GM12878 (cell line): ENCODE measurements at regions not wholly inside any gene's neighbourhood (a gene's known extent, or its start where the extent isn't known, plus 50 kb on each side); places are given as distances from the start of the nearest gene placed in this dataset.

Experiments
- ATAC-seq: fragments of 200-7000 bp; cut with Tn5 transposase; 3 replicates; pipeline ENCODE4 v1.9.1; 2020; ENCODE audit warnings: mild to moderate bottlenecking, moderate library complexity
- BruUV-seq: library from RNA; stranded (reverse); fragments of 400-500 nt; replicated peaks from 2 replicates; lab custom pipeline; 2021; lab: Mats Ljungman, UMichigan
- CTCF ChIA-PET: fragments of 300-600 bp; sonication (Branson Sonifier 250); formaldehyde crosslinking; extraction: SDS; loops from one replicate; lab custom pipeline; 2021; ENCODE audit warnings: inconsistent platforms; lab: Yijun Ruan, JAX
- POLR2A ChIA-PET: fragments of 350-600 bp; formaldehyde crosslinking; extraction: SDS; loops from one replicate; lab custom pipeline; 2021; ENCODE audit warnings: inconsistent platforms; lab: Charles Lee
- RAD21 ChIA-PET: fragments of 300-600 bp; sonication (Branson Sonifier 250); formaldehyde crosslinking; loops from one replicate; lab custom pipeline; 2023; ENCODE audit warnings: antibody characterized with exemption; ENCODE audit not compliant: unreplicated experiment; lab: Charles Lee
- SMC1A ChIA-PET: fragments of 300-600 bp; sonication (Branson Sonifier 250); formaldehyde crosslinking; loops from one replicate; lab custom pipeline; 2023; ENCODE audit not compliant: unreplicated experiment, uncharacterized antibody; lab: Charles Lee
- DNase-seq: peaks from one replicate; pipeline ENCODE4 v3.0.0-alpha.2; 2011; ENCODE audit warnings: low read depth, low spot score
- FAIRE-seq: peaks from 3 replicates; lab custom pipeline; 2011; peaks lifted over from hg19 to GRCh38; lab: Jason Lieb, UNC
- H2AFZ ChIP-seq: 2 replicates; pipeline ENCODE4 v1.6.0; 2011; ENCODE audit warnings: low read depth, low read length, control low read depth; ENCODE audit not compliant: control insufficient read depth
- H3K27ac ChIP-seq: 2 replicates; pipeline ENCODE4 v1.5.1; 2011; ENCODE audit warnings: control low read depth; ENCODE audit not compliant: control insufficient read depth, insufficient read depth
- H3K27me3 ChIP-seq, 2 experiments: replicated peaks in 1 of 2; 2 replicates each; pipeline versions ENCODE4 v1.6.0 to v1.6.1; 2011; ENCODE audit warnings: low read length in 1 of 2; ENCODE audit not compliant: control insufficient read depth in 2 of 2, insufficient read depth in 2 of 2
- H3K36me3 ChIP-seq, 2 experiments: 2 replicates each; pipeline ENCODE4 v1.5.1; 2011; ENCODE audit warnings: low read length in 1 of 2; ENCODE audit not compliant: control insufficient read depth in 2 of 2, insufficient read depth in 2 of 2
- H3K4me1 ChIP-seq: 2 replicates; pipeline ENCODE4 v1.6.1; 2011; ENCODE audit warnings: mild to moderate bottlenecking, low read length, moderate library complexity, mixed read lengths; ENCODE audit not compliant: control insufficient read depth, insufficient read depth
- H3K4me2 ChIP-seq: 2 replicates; pipeline ENCODE4 v1.6.0; 2011; ENCODE audit warnings: control low read depth; ENCODE audit not compliant: control insufficient read depth, insufficient read depth
- H3K4me3 ChIP-seq: fragments of 200-600 bp; sonication (generic); 2 replicates; pipeline ENCODE4 v1.5.1; 2016
- H3K79me2 ChIP-seq: 2 replicates; pipeline ENCODE4 v1.6.0; 2011; ENCODE audit warnings: low read length; ENCODE audit not compliant: control insufficient read depth, insufficient read depth
- H3K9ac ChIP-seq: 2 replicates; pipeline ENCODE4 v1.8.0; 2011; ENCODE audit warnings: low read length, control low read depth, mixed read lengths; ENCODE audit not compliant: control insufficient read depth, insufficient read depth
- H3K9me3 ChIP-seq: replicated peaks from 3 replicates; pipeline ENCODE4 v1.5.1; 2011; ENCODE audit warnings: mild to moderate bottlenecking, low read length; ENCODE audit not compliant: control insufficient read depth, insufficient read depth
- H4K20me1 ChIP-seq: 2 replicates; pipeline ENCODE4 v1.6.0; 2011; ENCODE audit not compliant: control insufficient read depth, insufficient read depth
- GATAD2B ChIP-seq: fragments of 450-650 bp; conservative IDR thresholded peaks from 2 replicates; pipeline ENCODE4 v1.6.1; 2017; ENCODE audit warnings: low read depth, mild to moderate bottlenecking, moderate library complexity
- JUND ChIP-seq: IDR thresholded peaks from 2 replicates; pipeline ENCODE4 v1.6.1; 2012; ENCODE audit warnings: low read depth, mild to moderate bottlenecking, low read length, improper control_type of control experiment, moderate library complexity
- RAD51 ChIP-seq: fragments of 450-650 bp; IDR thresholded peaks from 2 replicates; pipeline ENCODE4 v1.6.1; 2016; ENCODE audit warnings: moderate library complexity, mild to moderate bottlenecking, inconsistent platforms
- RCOR1 ChIP-seq: conservative IDR thresholded peaks from 2 replicates; pipeline ENCODE4 v1.6.1; 2012; ENCODE audit warnings: low read depth, low read length, improper control_type of control experiment
- SP1 ChIP-seq: IDR thresholded peaks from one replicate; pipeline ENCODE4 v1.6.1; 2011; ENCODE audit warnings: low read depth, low read length
- YBX1 ChIP-seq: fragments of 450-650 bp; IDR thresholded peaks from 2 replicates; pipeline ENCODE4 v1.6.1; 2016; ENCODE audit warnings: antibody characterized with exemption
- ZBTB4 ChIP-seq: fragments of 450-650 bp; formaldehyde crosslinking; IDR thresholded peaks from 2 replicates; pipeline ENCODE4 v1.4.0; 2022; ENCODE audit warnings: mild to moderate bottlenecking, moderate library complexity
- ZNF24 ChIP-seq: fragments of 450-650 bp; IDR thresholded peaks from 2 replicates; pipeline ENCODE4 v1.6.1; 2017; ENCODE audit warnings: antibody characterized with exemption, mild to moderate bottlenecking
- ZNF274 ChIP-seq: IDR thresholded peaks from one replicate; pipeline ENCODE4 v1.8.0; 2011; ENCODE audit not compliant: insufficient read length, insufficient read depth
- ZNF687 ChIP-seq: fragments of 450-650 bp; IDR thresholded peaks from 2 replicates; pipeline ENCODE4 v1.6.1; 2017; ENCODE audit warnings: mild to moderate bottlenecking, moderate library complexity
- WGBS: methylation state at CpG from one replicate; pipeline ENCODE4 v1.1.6; 2016; ENCODE audit warnings: low lambda C conversion rate; ENCODE audit not compliant: insufficient replicate concordance, insufficient coverage; ENCODE audit errors: missing lambda C conversion rate; 5-methylcytosine and 5-hydroxymethylcytosine counted together
- in situ Hi-C: fragments of 300-500 bp; cut with MboI; formaldehyde crosslinking; loops from 9 replicates; pipeline ENCODE4 v1.14.3; 2018; ENCODE audit warnings: mixed read lengths
- intact Hi-C: fragments of 100-400 bp; cut with micrococcal nuclease; formaldehyde crosslinking; loops from one replicate; pipeline ENCODE4 v1.14.2; 2022; ENCODE audit not compliant: unreplicated experiment
- TF ChIP-seq, protein P1 (sequence below): IDR thresholded peaks from 2 replicates; pipeline ENCODE4 v1.6.1; 2012; ENCODE audit warnings: low read depth, low read length, improper control_type of control experiment
- TF ChIP-seq, protein P2 (sequence below): fragments of 450-650 bp; IDR thresholded peaks from 2 replicates; pipeline ENCODE4 v1.6.1; 2017; ENCODE audit warnings: mild to moderate bottlenecking, moderate library complexity

DNA sequence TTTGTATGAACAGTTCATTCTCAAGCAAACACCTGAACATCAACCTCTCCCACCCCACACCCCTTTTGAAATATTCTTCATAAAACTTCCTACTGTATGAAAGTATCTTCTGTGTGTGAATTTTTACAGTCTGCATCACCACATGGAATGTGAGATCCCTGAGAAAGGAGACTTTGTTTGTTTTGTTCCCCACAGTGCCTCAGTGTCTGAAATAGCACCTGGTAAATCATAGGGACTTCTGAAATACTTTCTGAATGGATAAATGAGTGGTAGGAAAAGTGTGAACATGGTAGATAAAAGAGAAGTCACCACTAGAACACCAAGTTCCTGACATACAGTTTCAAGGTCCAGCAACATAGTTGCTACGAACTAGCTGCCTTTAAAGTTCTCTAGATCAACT is 1071.2 kb downstream of the EFNB2 start:
- ChIA-PET SMC1A (no interaction called here), POLR2A (no interaction called here), CTCF (no interaction called here), RAD21 (no interaction called here)
- in situ Hi-C loops, result no loop called here
- WGBS, result 0% methylated on average over 1 of the region's 1 CpG
- Histone ChIP-seq H3K27me3 (no peaks in the 10 kb centered on the region), H3K4me3 (no peak overlapping the region), H3K9ac (no peak overlapping the region), H4K20me1 (no peaks in the 10 kb centered on the region), H3K36me3 (no peaks in the 10 kb centered on the region), H3K4me1 (no peaks in the 10 kb centered on the region), H2AFZ (no peak overlapping the region), H3K79me2 (no peaks in the 10 kb centered on the region), H3K27ac (no peak overlapping the region), H3K9me3 (no peaks in the 10 kb centered on the region), H3K4me2 (no peak overlapping the region)
- ATAC-seq, result no peak
- intact Hi-C loops, result no loop called here
- FAIRE-seq, result no peak
- BruUV-seq, result no TSS peak
- DNase-seq, result no peak
- TF ChIP-seq SP1 (no peak), ZNF274 (no peak), GATAD2B (no peak), ZNF24 (no peak), JUND (no peak), ZNF687 (no peak), YBX1 (no peak), RCOR1 (no peak), RAD51 (no peak), ZBTB4 (no peak)
- TF ChIP-seq, protein P1, sequence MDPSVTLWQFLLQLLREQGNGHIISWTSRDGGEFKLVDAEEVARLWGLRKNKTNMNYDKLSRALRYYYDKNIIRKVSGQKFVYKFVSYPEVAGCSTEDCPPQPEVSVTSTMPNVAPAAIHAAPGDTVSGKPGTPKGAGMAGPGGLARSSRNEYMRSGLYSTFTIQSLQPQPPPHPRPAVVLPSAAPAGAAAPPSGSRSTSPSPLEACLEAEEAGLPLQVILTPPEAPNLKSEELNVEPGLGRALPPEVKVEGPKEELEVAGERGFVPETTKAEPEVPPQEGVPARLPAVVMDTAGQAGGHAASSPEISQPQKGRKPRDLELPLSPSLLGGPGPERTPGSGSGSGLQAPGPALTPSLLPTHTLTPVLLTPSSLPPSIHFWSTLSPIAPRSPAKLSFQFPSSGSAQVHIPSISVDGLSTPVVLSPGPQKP, result no peak
- TF ChIP-seq, protein P2, sequence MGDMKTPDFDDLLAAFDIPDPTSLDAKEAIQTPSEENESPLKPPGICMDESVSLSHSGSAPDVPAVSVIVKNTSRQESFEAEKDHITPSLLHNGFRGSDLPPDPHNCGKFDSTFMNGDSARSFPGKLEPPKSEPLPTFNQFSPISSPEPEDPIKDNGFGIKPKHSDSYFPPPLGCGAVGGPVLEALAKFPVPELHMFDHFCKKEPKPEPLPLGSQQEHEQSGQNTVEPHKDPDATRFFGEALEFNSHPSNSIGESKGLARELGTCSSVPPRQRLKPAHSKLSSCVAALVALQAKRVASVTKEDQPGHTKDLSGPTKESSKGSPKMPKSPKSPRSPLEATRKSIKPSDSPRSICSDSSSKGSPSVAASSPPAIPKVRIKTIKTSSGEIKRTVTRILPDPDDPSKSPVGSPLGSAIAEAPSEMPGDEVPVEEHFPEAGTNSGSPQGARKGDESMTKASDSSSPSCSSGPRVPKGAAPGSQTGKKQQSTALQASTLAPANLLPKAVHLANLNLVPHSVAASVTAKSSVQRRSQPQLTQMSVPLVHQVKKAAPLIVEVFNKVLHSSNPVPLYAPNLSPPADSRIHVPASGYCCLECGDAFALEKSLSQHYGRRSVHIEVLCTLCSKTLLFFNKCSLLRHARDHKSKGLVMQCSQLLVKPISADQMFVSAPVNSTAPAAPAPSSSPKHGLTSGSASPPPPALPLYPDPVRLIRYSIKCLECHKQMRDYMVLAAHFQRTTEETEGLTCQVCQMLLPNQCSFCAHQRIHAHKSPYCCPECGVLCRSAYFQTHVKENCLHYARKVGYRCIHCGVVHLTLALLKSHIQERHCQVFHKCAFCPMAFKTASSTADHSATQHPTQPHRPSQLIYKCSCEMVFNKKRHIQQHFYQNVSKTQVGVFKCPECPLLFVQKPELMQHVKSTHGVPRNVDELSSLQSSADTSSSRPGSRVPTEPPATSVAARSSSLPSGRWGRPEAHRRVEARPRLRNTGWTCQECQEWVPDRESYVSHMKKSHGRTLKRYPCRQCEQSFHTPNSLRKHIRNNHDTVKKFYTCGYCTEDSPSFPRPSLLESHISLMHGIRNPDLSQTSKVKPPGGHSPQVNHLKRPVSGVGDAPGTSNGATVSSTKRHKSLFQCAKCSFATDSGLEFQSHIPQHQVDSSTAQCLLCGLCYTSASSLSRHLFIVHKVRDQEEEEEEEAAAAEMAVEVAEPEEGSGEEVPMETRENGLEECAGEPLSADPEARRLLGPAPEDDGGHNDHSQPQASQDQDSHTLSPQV, result no peak
